Activated CD4-positive, alpha-beta T cell treated with anti-CD3 and anti-CD28 coated beads, Interleukin-2, amount 50 U/mL, for 16 hours (primary cell): ENCODE measurements at regions not wholly inside any gene's neighbourhood (a gene's known extent, or its start where the extent isn't known, plus 50 kb on each side); places are given as distances from the start of the nearest gene placed in this dataset.
A peak's percentile ranks its signal among the peaks of the same experiment; 100 is the strongest.
"Not testable (repeated sequence)": the region's sequence is repeated elsewhere in the genome, so short reads cannot be mapped to it uniquely, and the experiment has no call there.

ENCODE experiments used
- DNase-seq: peaks from one replicate; pipeline ENCODE4 v3.0.0-alpha.2; 2020

- DNase-seq, result no peak
Measured at GRCh38 chr16:17018585-17018939, 452.2 kb downstream of the XYLT1 start.

- no peak for DNase-seq
Measured at GRCh38 chr16:17019366-17019765, 451.4 kb downstream of the XYLT1 start.

DNA sequence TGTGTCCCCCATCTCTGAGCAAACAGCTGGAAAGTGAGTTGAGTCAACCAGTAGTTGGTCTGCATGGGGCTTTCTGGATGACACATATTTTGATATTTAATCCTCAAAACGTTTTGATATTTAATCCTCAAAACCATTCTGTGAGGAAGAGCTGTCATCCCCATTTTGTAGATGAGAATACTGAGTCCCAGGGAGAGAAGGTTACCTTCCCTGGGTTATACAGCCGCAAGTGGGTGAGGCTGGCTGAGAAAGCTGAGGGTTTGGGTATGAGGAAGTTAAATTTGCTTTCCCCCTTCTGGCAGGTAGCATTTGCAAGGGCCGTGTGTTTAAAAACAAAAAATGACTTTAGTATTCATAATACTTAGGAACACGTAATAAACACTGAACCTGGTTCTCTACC lies 447.2 kb downstream of the XYLT1 start:
- DNase-seq, result no peak

- no peak for DNase-seq
Measured at GRCh38 chr16:17024514-17024913, 446.2 kb downstream of the XYLT1 start.

- DNase-seq, result peak; percentile 57
Measured at GRCh38 chr16:17026600-17027242, 444.0 kb downstream of the XYLT1 start.

GRCh38 chr16:17027488-17028129 lies 443.2 kb downstream of the XYLT1 start:
- DNase-seq, result no peak

- no peak for DNase-seq
Measured at GRCh38 chr16:17029602-17030350, 441.0 kb downstream of the XYLT1 start.

- no peak for DNase-seq
Measured at GRCh38 chr16:17031484-17032268, 439.1 kb downstream of the XYLT1 start.

DNA sequence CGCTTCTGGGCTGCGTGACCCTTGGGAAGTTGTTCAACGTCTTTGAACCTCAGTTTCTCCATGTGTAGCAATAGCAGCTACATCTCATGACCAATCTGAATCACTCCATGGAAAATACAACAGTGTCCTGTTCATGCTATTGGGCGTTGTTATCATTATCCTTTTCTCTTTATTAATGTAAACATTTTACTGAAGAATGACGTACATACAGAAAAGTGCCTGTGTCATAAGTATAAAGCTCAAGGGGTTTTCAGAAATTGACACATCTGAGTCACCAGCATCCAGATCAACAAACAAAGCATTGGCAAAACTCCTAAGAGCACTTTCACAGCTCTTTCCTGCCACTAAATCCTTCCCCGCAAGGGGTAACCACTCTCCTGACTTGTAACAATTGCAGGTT lies 438.4 kb downstream of the XYLT1 start:
- DNase-seq, result no peak

- no peak for DNase-seq
Measured at GRCh38 chr16:17034477-17035252, 436.1 kb downstream of the XYLT1 start.

DNA sequence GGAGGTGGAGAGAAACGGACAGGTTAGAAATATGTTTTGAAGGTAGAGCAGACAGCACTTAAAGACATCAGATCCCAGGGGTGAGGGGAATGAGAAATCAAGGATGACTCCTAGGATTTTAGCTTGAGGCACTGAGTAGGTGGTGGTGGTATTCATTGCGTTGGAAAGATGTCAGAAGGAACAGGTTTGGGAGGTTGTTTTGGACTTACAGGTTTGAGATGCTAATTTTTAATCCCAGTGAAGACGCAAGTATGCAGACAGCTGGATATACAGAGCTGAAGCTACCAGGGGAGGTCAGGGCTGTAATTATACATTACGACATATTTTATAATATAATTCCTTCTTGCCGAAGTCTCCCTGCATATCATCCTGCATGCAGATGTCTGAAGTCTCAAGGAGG lies 433.3 kb downstream of the XYLT1 start:
- DNase-seq, result no peak

GRCh38 chr16:17038415-17038814 lies 432.3 kb downstream of the XYLT1 start:
- DNase-seq, result no peak

DNA sequence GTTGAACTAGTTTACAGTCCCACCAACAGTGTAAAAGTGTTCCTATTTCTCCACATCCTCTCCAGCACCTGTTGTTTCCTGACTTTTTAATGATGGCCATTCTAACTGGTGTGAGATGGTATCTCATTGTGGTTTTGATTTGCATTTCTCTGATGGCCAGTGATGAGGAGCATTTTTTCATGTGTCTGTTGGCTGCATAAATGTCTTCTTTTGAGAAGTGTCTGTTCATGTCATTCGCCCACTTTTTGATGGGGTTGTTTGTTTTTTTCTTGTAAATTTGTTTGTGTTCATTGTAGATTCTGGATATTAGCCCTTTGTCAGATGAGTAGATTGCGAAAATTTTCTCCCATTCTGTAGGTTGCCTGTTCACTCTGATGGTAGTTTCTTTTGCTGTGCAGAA lies 421.7 kb downstream of the XYLT1 start:
- not testable (repeated sequence) for DNase-seq

DNA sequence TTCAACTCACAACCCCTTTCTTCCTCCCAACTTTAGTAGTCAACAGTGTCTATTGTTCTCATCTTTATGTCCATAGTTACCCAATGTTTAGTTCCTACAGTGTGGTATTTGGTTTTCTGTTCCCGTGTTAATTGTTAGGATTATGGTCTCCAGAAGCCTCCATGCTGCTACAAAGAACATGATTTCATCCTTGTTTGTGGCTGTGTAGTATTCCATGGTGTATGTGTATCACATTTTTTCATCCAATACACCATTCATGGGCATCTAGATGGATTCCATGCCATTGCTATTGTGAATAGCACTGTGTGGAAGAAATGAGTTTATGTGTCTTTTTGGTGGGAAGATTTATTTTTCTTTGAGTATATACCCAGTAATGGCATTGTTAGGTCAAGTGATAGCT lies 420.3 kb downstream of the XYLT1 start:
- no peak for DNase-seq
